Right atrium auricular region (tissue), 2 donors: ENCODE measurements at regions not wholly inside any gene's neighbourhood (a gene's known extent, or its start where the extent isn't known, plus 50 kb on each side); places are given as distances from the start of the nearest gene placed in this dataset.
"Not testable (repeated sequence)": the region's sequence is repeated elsewhere in the genome, so short reads cannot be mapped to it uniquely, and the experiment has no call there.

Source experiments
- DNase-seq: peaks from one replicate; pipeline ENCODE4 v3.0.0-alpha.2; 2019; ENCODE audit warnings: low spot score
- H3K27ac ChIP-seq, 2 donors: fragments of 200-600 bp; sonication (generic); 1 replicate in 1 of 2; 2 replicates in 1 of 2; pipeline ENCODE4 v1.5.1; 2016 to 2019
- H3K27me3 ChIP-seq, 2 donors: fragments of 200-600 bp; sonication (generic); one replicate each; pipeline versions ENCODE4 v1.5.1 to v1.6.0; 2017 to 2019
- H3K36me3 ChIP-seq: fragments of 200-600 bp; sonication (generic); one replicate; pipeline ENCODE4 v1.5.1; 2016
- H3K4me1 ChIP-seq, 2 donors: fragments of 200-600 bp; sonication (generic); one replicate each; pipeline versions ENCODE4 v1.5.1 to v1.6.0; 2017 to 2019
- H3K4me3 ChIP-seq, 2 donors: fragments of 200-600 bp; sonication (generic); 1 replicate in 1 of 2; 2 replicates in 1 of 2; pipeline ENCODE4 v1.5.1; 2017 to 2019; ENCODE audit warnings: mild to moderate bottlenecking in 1 of 2, moderate library complexity in 1 of 2
- H3K9me3 ChIP-seq, 2 donors: fragments of 200-600 bp; sonication (generic); one replicate each; pipeline ENCODE4 v1.5.1; 2019
- TF ChIP-seq, protein P1 (sequence below), 2 donors: fragments of 200-600 bp; sonication (generic); IDR thresholded peaks; one replicate each; pipeline ENCODE4 v1.5.1; 2019; ENCODE audit warnings: antibody characterized with exemption in 2 of 2

- TF ChIP-seq, protein P1, sequence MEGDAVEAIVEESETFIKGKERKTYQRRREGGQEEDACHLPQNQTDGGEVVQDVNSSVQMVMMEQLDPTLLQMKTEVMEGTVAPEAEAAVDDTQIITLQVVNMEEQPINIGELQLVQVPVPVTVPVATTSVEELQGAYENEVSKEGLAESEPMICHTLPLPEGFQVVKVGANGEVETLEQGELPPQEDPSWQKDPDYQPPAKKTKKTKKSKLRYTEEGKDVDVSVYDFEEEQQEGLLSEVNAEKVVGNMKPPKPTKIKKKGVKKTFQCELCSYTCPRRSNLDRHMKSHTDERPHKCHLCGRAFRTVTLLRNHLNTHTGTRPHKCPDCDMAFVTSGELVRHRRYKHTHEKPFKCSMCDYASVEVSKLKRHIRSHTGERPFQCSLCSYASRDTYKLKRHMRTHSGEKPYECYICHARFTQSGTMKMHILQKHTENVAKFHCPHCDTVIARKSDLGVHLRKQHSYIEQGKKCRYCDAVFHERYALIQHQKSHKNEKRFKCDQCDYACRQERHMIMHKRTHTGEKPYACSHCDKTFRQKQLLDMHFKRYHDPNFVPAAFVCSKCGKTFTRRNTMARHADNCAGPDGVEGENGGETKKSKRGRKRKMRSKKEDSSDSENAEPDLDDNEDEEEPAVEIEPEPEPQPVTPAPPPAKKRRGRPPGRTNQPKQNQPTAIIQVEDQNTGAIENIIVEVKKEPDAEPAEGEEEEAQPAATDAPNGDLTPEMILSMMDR (IDR thresholded peaks at IDR 0.05) = no peak
These were observed 56.6 kb upstream of the ZPLD1 start for GRCh38 chr3:102378216-102378615.

DNA sequence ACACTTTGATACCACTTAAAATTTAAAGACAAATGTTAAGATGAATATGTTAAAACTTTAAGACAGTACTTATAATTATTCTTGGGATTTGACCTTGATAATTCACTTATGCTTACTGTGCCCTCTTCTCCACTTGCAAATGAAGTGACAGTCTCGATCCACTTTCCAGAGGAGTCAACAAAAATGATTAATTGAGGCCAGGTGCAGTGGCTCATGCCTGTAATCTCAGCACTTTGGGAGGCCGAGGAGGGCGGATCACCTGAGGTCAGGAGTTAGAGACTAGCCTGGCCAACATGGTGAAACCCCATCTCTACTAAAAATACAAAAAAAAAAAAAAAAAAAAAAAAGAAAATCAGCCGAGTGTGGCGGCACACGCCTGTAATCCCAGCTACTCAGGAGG, 52.6 kb upstream of the ZPLD1 start:
- not testable (repeated sequence) for H3K36me3 ChIP-seq, H3K9me3 ChIP-seq, H3K4me3 ChIP-seq, H3K27me3 ChIP-seq, DNase-seq, H3K27ac ChIP-seq, H3K4me1 ChIP-seq

More at GRCh38 chr3:102378216-102378615, 56.6 kb upstream of the ZPLD1 start:
- Histone ChIP-seq H3K4me3 (no peak overlapping the region), H3K4me1 (no peaks in the 10 kb centered on the region), H3K27me3 (no peaks in the 10 kb centered on the region), H3K36me3 (no peaks in the 10 kb centered on the region), H3K27ac (no peak overlapping the region), H3K9me3 (no peaks in the 10 kb centered on the region)
- DNase-seq = no peak
